H1 (cell line): ENCODE measurements at regions not wholly inside any gene's neighbourhood (a gene's known extent, or its start where the extent isn't known, plus 50 kb on each side); places are given as distances from the start of the nearest gene placed in this dataset.

Experiments
- CTCF ChIA-PET: fragments of 300-600 bp; sonication (Branson Sonifier 250); formaldehyde crosslinking; loops from one replicate; lab custom pipeline; 2021; ENCODE audit not compliant: partially characterized antibody; lab: Charles Lee
- POLR2A ChIA-PET: fragments of 300-600 bp; sonication (Branson Sonifier 250); formaldehyde crosslinking; loops from one replicate; lab custom pipeline; 2021; ENCODE audit warnings: inconsistent platforms; ENCODE audit not compliant: partially characterized antibody; lab: Charles Lee
- DNase-seq, 2 experiments: peaks; one replicate each; pipeline versions ENCODE4 v3.0.0 to v3.0.0-alpha.2; 2010 to 2022; ENCODE audit warnings: low spot score in 2 of 2, low read depth in 1 of 2, mixed read lengths in 1 of 2
- FAIRE-seq: peaks from 2 replicates; lab custom pipeline; 2011; peaks lifted over from hg19 to GRCh38; lab: Jason Lieb, UNC
- H2AFZ ChIP-seq: 2 replicates; pipeline ENCODE4 v1.8.1; 2012; ENCODE audit warnings: low read length, inconsistent platforms
- H2AK5ac ChIP-seq: 2 replicates; pipeline ENCODE4 v1.6.1; 2013; ENCODE audit warnings: low read depth, low read length
- H2BK120ac ChIP-seq: replicated peaks from 2 replicates; pipeline ENCODE3; 2013; ENCODE audit warnings: low read depth, low read length, inconsistent platforms
- H2BK12ac ChIP-seq: 2 replicates; pipeline ENCODE4 v1.6.1; 2013; ENCODE audit warnings: low read depth, low read length
- H2BK15ac ChIP-seq: 2 replicates; pipeline ENCODE4 v1.6.1; 2013; ENCODE audit warnings: low read length
- H2BK20ac ChIP-seq: 2 replicates; pipeline ENCODE4 v1.6.1; 2013; ENCODE audit warnings: low read length
- H2BK5ac ChIP-seq: 2 replicates; pipeline ENCODE4 v1.6.1; 2013; ENCODE audit warnings: low read depth, low read length
- H3K14ac ChIP-seq: 2 replicates; pipeline ENCODE4 v1.6.1; 2013; ENCODE audit warnings: inconsistent platforms; ENCODE audit not compliant: insufficient read length
- H3K18ac ChIP-seq: 2 replicates; pipeline ENCODE4 v1.6.1; 2013; ENCODE audit warnings: low read length; ENCODE audit errors: extremely low read depth
- H3K23ac ChIP-seq: 2 replicates; pipeline ENCODE4 v1.6.1; 2013; ENCODE audit warnings: inconsistent platforms; ENCODE audit not compliant: insufficient read length
- H3K23me2 ChIP-seq: 2 replicates; pipeline ENCODE4 v1.6.1; 2013; ENCODE audit warnings: low read depth, low read length
- H3K27ac ChIP-seq: 2 replicates; pipeline ENCODE4 v1.6.1; 2011; ENCODE audit warnings: low read depth, low read length, inconsistent platforms
- H3K27me3 ChIP-seq, 4 experiments: replicated peaks in 1 of 4; 1 replicate in 1 of 4; 2 replicates in 3 of 4; pipeline versions ENCODE4 v1.6.1 to v1.8.1; 2011 to 2013; ENCODE audit warnings: low read length in 3 of 4, mild to moderate bottlenecking in 3 of 4, inconsistent platforms in 2 of 4, mixed read lengths in 2 of 4, moderate library complexity in 1 of 4; ENCODE audit not compliant: control insufficient read depth in 3 of 4, insufficient read depth in 3 of 4; ENCODE audit errors: extremely low read depth in 1 of 4
- H3K36me3 ChIP-seq, 4 experiments: 2 replicates each; pipeline versions ENCODE4 v1.6.1 to v1.8.1; 2011 to 2013; ENCODE audit warnings: mild to moderate bottlenecking in 4 of 4, low read length in 3 of 4, moderate library complexity in 2 of 4, control low read depth in 1 of 4, inconsistent platforms in 1 of 4; ENCODE audit not compliant: insufficient read depth in 4 of 4, control insufficient read depth in 2 of 4
- H3K4ac ChIP-seq: replicated peaks from 2 replicates; pipeline ENCODE3; 2013; ENCODE audit warnings: low read length, low read depth, mixed read lengths, inconsistent platforms; ENCODE audit not compliant: insufficient read length
- H3K4me1 ChIP-seq, 4 experiments: replicated peaks in 1 of 4; 1 replicate in 1 of 4; 2 replicates in 3 of 4; pipeline versions ENCODE4 v1.6.1 to v1.8.1; 2011 to 2013; ENCODE audit warnings: low read length in 3 of 4, inconsistent platforms in 2 of 4, mixed read lengths in 1 of 4; ENCODE audit not compliant: insufficient read depth in 4 of 4, control insufficient read depth in 3 of 4
- H3K4me2 ChIP-seq, 2 experiments: 2 replicates each; pipeline versions ENCODE4 v1.6.1 to v1.8.1; 2011 to 2013; ENCODE audit warnings: low read depth in 2 of 2, low read length in 2 of 2, control low read depth in 1 of 2, inconsistent platforms in 1 of 2, mild to moderate bottlenecking in 1 of 2; ENCODE audit not compliant: insufficient read depth in 1 of 2
- H3K4me3 ChIP-seq, 4 experiments: fragments of 200-600, 300-600 bp in 1 of 4; sonication (generic), shearing (Covaris generic), sonication (Bioruptor Twin) in 1 of 4; 2 replicates each; pipeline versions ENCODE4 v1.5.1 to v1.8.1; 2011 to 2016; ENCODE audit warnings: low read length in 4 of 4, low read depth in 3 of 4, control low read depth in 2 of 4, inconsistent platforms in 2 of 4, mild to moderate bottlenecking in 2 of 4, mixed read lengths in 1 of 4, moderate library complexity in 1 of 4; ENCODE audit not compliant: insufficient read depth in 2 of 4; ENCODE audit errors: extremely low read depth in 1 of 4
- H3K56ac ChIP-seq: replicated peaks from 2 replicates; pipeline ENCODE3; 2013; ENCODE audit warnings: low read depth, mild to moderate bottlenecking, mixed read lengths, low read length, inconsistent platforms; ENCODE audit not compliant: insufficient read length
- H3K79me1 ChIP-seq: 2 replicates; pipeline ENCODE4 v1.6.1; 2013; ENCODE audit warnings: low read depth, low read length, control low read depth
- H3K79me2 ChIP-seq, 2 experiments: 2 replicates each; pipeline versions ENCODE4 v1.6.1 to v1.8.1; 2012 to 2013; ENCODE audit warnings: low read length in 2 of 2, mild to moderate bottlenecking in 2 of 2, inconsistent platforms in 1 of 2; ENCODE audit not compliant: insufficient read depth in 2 of 2, control insufficient read depth in 1 of 2
- H3K9ac ChIP-seq, 4 experiments: replicated peaks in 1 of 4; 1 replicate in 1 of 4; 2 replicates in 3 of 4; pipeline versions ENCODE4 v1.6.1 to v1.8.1; 2011 to 2013; ENCODE audit warnings: low read depth in 3 of 4, low read length in 3 of 4, control low read depth in 2 of 4, mild to moderate bottlenecking in 2 of 4, moderate library complexity in 2 of 4, inconsistent platforms in 1 of 4; ENCODE audit errors: extremely low read depth in 1 of 4
- H3K9me3 ChIP-seq, 2 experiments: 2 replicates each; pipeline versions ENCODE4 v1.6.1 to v1.8.1; 2012 to 2013; ENCODE audit warnings: mild to moderate bottlenecking in 2 of 2, moderate library complexity in 2 of 2, control low read depth in 1 of 2, inconsistent platforms in 1 of 2, low read depth in 1 of 2, low read length in 1 of 2, mixed read lengths in 1 of 2; ENCODE audit not compliant: insufficient read depth in 2 of 2
- H4K20me1 ChIP-seq, 2 experiments: replicated peaks in 1 of 2; 2 replicates each; pipeline versions ENCODE3 to v1.8.1; 2011 to 2013; ENCODE audit warnings: inconsistent platforms in 2 of 2, low read length in 2 of 2, mild to moderate bottlenecking in 1 of 2; ENCODE audit not compliant: insufficient read depth in 2 of 2, control insufficient read depth in 1 of 2
- H4K5ac ChIP-seq: 2 replicates; pipeline ENCODE4 v1.6.1; 2013; ENCODE audit warnings: low read length, low read depth, mixed read lengths, inconsistent platforms; ENCODE audit not compliant: insufficient read length
- H4K8ac ChIP-seq: 2 replicates; pipeline ENCODE4 v1.8.0; 2013; ENCODE audit warnings: mild to moderate bottlenecking, moderate library complexity, low read length, inconsistent platforms; ENCODE audit not compliant: insufficient read depth; ENCODE audit errors: extremely low read depth
- H4K91ac ChIP-seq: replicated peaks from 2 replicates; pipeline ENCODE3; 2013; ENCODE audit warnings: low read length, mixed read lengths, inconsistent platforms; ENCODE audit not compliant: insufficient read length
- WGBS, 2 experiments: shearing (Covaris generic) in 1 of 2; methylation state at CpG; one replicate each; pipeline versions ENCODE4 v1.1.6 to v1.1.7; 2013 to 2015; ENCODE audit warnings: low lambda C conversion rate in 2 of 2, mixed read lengths in 2 of 2, inconsistent platforms in 1 of 2, low coverage in 1 of 2, missing lambda C conversion rate in 1 of 2; ENCODE audit not compliant: insufficient replicate concordance in 2 of 2, insufficient coverage in 1 of 2, insufficient read length in 1 of 2; ENCODE audit errors: extremely low coverage in 1 of 2, missing lambda C conversion rate in 1 of 2; 5-methylcytosine and 5-hydroxymethylcytosine counted together
- TF ChIP-seq, protein P1 (sequence below): IDR thresholded peaks from 2 replicates; pipeline ENCODE4 v1.6.1; 2011; ENCODE audit warnings: low read length, improper control_type of control experiment

DNA sequence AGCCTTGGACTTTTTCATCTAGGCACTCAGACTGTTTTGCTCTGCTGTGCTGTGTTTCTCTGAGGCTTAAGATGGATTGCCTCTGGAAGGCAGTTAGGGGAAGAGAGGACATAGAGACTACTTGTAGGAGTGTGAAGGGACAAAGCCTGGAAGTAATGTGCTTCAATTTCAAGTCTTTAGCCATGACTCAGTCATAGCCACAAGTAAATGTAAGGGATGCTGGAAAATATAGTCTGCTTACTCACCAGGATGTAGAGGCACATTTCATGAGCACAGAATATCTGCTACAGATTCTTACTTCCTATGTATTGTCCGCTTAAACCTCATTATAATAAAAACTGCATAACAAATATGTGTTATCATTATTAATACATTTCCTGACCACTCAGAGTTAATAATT is 794.3 kb upstream of the NOVA1 start:
- H3K4me2 ChIP-seq: no peak overlapping the region

More for the DNA sequence above, 794.3 kb upstream of the NOVA1 start:
- Histone ChIP-seq H3K36me3 (no peaks in the 10 kb centered on the region), H3K23ac (no peak overlapping the region), H3K18ac (no peak overlapping the region), H4K20me1 (no peaks in the 10 kb centered on the region), H3K27ac (no peak overlapping the region), H4K8ac (no peak overlapping the region), H3K4me1 (no peaks in the 10 kb centered on the region), H4K91ac (no peak overlapping the region), H3K27me3 (no peaks in the 10 kb centered on the region), H4K5ac (no peak overlapping the region), H3K79me1 (no peaks in the 10 kb centered on the region), H3K56ac (no peak overlapping the region), H3K4ac (no peak overlapping the region), H2BK15ac (no peak overlapping the region), H3K23me2 (no peaks in the 10 kb centered on the region), H2AFZ (no peak overlapping the region; the same call in 1 of the 2 replicates), H3K9me3 (no peaks in the 10 kb centered on the region), H3K79me2 (no peaks in the 10 kb centered on the region), H2BK5ac (no peak overlapping the region), H3K4me3 (no peak overlapping the region), H2BK120ac (no peak overlapping the region), H3K9ac (no peak overlapping the region), H3K14ac (no peak overlapping the region), H2BK20ac (no peak overlapping the region), H2BK12ac (no peak overlapping the region), H2AK5ac (no peak overlapping the region)
- WGBS, 2 experiments: 80% methylated on average over 1 of the region's 1 CpG; no CpG with 5 or more reads in 1 of the 2 experiments
- CTCF ChIA-PET: no interaction called here
- no peak for DNase-seq
- TF ChIP-seq, protein P1, sequence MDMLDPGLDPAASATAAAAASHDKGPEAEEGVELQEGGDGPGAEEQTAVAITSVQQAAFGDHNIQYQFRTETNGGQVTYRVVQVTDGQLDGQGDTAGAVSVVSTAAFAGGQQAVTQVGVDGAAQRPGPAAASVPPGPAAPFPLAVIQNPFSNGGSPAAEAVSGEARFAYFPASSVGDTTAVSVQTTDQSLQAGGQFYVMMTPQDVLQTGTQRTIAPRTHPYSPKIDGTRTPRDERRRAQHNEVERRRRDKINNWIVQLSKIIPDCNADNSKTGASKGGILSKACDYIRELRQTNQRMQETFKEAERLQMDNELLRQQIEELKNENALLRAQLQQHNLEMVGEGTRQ: no peak
- POLR2A ChIA-PET: no interaction called here
- FAIRE-seq: no peak
